Mucosa of rectum (tissue), 2 donors: ENCODE measurements at regions not wholly inside any gene's neighbourhood (a gene's known extent, or its start where the extent isn't known, plus 50 kb on each side); places are given as distances from the start of the nearest gene placed in this dataset.
"Not testable (repeated sequence)": the region's sequence is repeated elsewhere in the genome, so short reads cannot be mapped to it uniquely, and the experiment has no call there.

ENCODE experiments used
- H3K27ac ChIP-seq, 2 donors: one replicate each; pipeline ENCODE4 v1.7.0; 2013; ENCODE audit warnings: inconsistent platforms in 2 of 2, low read depth in 2 of 2, low read length in 2 of 2
- H3K27me3 ChIP-seq, 2 donors: one replicate each; pipeline ENCODE4 v1.7.0; 2013; ENCODE audit warnings: low read length in 2 of 2; ENCODE audit not compliant: control insufficient read depth in 2 of 2, insufficient read depth in 2 of 2
- H3K36me3 ChIP-seq, 2 donors: one replicate each; pipeline ENCODE4 v1.7.0; 2013; ENCODE audit warnings: low read length in 2 of 2; ENCODE audit not compliant: control insufficient read depth in 2 of 2, insufficient read depth in 2 of 2
- H3K4me1 ChIP-seq, 2 donors: one replicate each; pipeline ENCODE4 v1.7.0; 2013; ENCODE audit warnings: low read length in 2 of 2, mild to moderate bottlenecking in 1 of 2; ENCODE audit not compliant: control insufficient read depth in 2 of 2, insufficient read depth in 2 of 2
- H3K4me3 ChIP-seq, 2 donors: one replicate each; pipeline ENCODE4 v1.7.0; 2013; ENCODE audit warnings: low read length in 2 of 2
- H3K9ac ChIP-seq, 2 donors: one replicate each; pipeline ENCODE4 v1.7.0; 2013; ENCODE audit warnings: low read length in 2 of 2, low read depth in 1 of 2, mild to moderate bottlenecking in 1 of 2
- H3K9me3 ChIP-seq, 2 donors: one replicate each; pipeline ENCODE4 v1.7.0; 2013; ENCODE audit warnings: low read length in 2 of 2; ENCODE audit not compliant: control insufficient read depth in 2 of 2
- donor health status: healthy.
- donor health status: Normal muscosa, but diverticular disease.

DNA sequence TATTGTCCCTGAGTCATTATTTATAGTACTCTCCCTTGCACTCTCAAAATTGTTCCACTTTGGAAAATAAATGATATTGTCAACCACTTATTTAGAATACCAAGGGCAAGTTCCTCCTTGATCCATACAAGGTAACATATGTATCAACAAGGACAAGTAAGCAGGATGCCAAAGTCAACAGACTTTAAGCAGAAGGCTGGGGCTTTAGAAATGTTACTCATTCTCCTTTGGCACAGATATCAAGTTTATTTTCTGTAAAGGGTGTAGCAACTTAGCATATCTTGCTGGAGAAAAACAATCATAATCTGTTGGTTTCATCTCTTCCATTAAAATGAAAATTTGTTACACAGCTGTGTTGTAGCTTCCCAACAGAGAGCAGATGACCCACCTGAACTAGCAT lies 248.7 kb upstream of the SLC30A5 start:
- H3K4me3 ChIP-seq = no peak overlapping the region
- no peaks in the 10 kb centered on the region for H3K4me1 ChIP-seq
- no peaks in the 10 kb centered on the region for H3K27me3 ChIP-seq
- no peak overlapping the region for H3K9ac ChIP-seq
- no peaks in the 10 kb centered on the region for H3K36me3 ChIP-seq
- no peaks in the 10 kb centered on the region for H3K9me3 ChIP-seq
- H3K27ac ChIP-seq = no peak overlapping the region

GRCh38 chr5:68846828-68847227 lies 247.0 kb upstream of the SLC30A5 start:
- Histone ChIP-seq H3K27ac (no peak overlapping the region), H3K36me3 (no peaks in the 10 kb centered on the region), H3K4me3 (no peak overlapping the region), H3K9ac (no peak overlapping the region), H3K4me1 (no peaks in the 10 kb centered on the region), H3K9me3 (no peaks in the 10 kb centered on the region), H3K27me3 (no peaks in the 10 kb centered on the region)

DNA sequence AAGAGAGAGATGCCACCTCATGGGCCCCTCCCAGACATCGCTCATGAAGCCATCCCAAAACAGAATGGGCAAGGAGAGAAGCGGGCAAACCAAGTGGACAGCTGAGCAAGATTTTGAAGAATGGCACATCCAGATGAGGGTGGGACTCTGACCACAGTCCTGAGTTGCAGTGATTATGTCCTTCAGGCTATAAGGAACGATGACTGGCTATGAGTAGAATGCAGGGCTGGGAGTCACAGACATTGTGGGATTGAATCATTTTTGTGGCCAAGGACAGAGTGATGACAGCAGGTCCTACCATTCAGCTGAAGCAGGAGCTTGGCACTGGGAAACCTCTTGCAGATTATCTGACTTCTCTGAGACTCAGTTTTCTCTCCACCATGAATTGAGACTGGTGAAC lies 245.7 kb upstream of the SLC30A5 start:
- Histone ChIP-seq H3K9ac (no peak overlapping the region), H3K27me3 (no peaks in the 10 kb centered on the region), H3K4me3 (no peak overlapping the region), H3K4me1 (no peaks in the 10 kb centered on the region), H3K9me3 (no peaks in the 10 kb centered on the region), H3K27ac (no peak overlapping the region), H3K36me3 (no peaks in the 10 kb centered on the region)

GRCh38 chr5:68849103-68849502 lies 244.7 kb upstream of the SLC30A5 start:
- Histone ChIP-seq H3K4me1 (no peaks in the 10 kb centered on the region), H3K9ac (no peak overlapping the region), H3K27ac (no peak overlapping the region), H3K4me3 (no peak overlapping the region), H3K27me3 (no peaks in the 10 kb centered on the region), H3K9me3 (no peaks in the 10 kb centered on the region), H3K36me3 (no peaks in the 10 kb centered on the region)

DNA sequence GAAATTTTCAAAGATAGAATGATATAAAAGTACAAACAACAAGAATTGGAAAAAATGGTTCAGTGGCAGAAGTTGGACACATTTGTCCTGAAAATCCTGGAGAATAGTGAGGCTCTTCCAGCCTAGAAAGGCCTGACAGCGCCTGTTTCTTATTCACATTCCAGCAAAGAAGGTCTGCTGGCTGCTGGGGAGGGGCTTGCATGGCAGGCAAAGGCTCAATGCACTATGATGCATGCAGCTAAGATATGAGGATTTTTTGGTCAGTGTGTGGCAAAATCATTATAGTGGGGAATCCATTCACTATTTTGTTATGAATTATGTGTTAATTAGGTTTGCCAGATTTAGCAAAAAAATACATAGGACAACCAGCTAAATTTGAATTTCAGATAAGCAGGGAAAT lies 243.9 kb upstream of the SLC30A5 start:
- Histone ChIP-seq H3K9ac (no peak overlapping the region), H3K27me3 (no peaks in the 10 kb centered on the region), H3K27ac (no peak overlapping the region), H3K4me3 (no peak overlapping the region), H3K9me3 (no peaks in the 10 kb centered on the region), H3K4me1 (no peaks in the 10 kb centered on the region), H3K36me3 (no peaks in the 10 kb centered on the region)

DNA sequence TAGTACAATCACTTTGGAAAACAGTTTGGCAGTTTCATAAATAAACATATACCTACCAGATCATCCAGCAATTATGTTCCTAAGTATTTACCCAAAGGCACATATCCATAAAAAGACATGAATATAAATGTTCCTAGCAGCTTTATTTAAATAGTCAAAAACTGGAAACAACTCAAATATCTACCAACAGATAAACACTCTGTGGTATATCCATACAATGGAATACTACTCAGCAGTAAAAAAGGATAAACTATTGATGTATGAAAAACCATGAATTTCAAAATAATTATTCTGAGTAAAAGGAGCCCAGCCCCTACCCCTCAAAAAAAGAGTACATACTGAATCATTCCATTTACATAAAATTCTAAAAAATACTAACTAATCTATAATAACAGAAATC lies 232.7 kb upstream of the SLC30A5 start:
- Histone ChIP-seq H3K27me3 (no peaks in the 10 kb centered on the region), H3K27ac (no peak overlapping the region), H3K9me3 (no peaks in the 10 kb centered on the region), H3K36me3 (no peaks in the 10 kb centered on the region), H3K4me3 (no peak overlapping the region), H3K9ac (no peak overlapping the region), H3K4me1 (no peaks in the 10 kb centered on the region)

- no peaks in the 10 kb centered on the region for H3K9me3 ChIP-seq
- H3K27ac ChIP-seq = no peak overlapping the region
- H3K9ac ChIP-seq = no peak overlapping the region
- no peak overlapping the region for H3K4me3 ChIP-seq
- H3K27me3 ChIP-seq = no peaks in the 10 kb centered on the region
- H3K36me3 ChIP-seq = no peaks in the 10 kb centered on the region
- H3K4me1 ChIP-seq = no peaks in the 10 kb centered on the region
Measured at GRCh38 chr5:68862560-68862959, 231.3 kb upstream of the SLC30A5 start.

- not testable (repeated sequence) for H3K9ac ChIP-seq, H3K27ac ChIP-seq, H3K9me3 ChIP-seq, H3K4me3 ChIP-seq, H3K36me3 ChIP-seq, H3K27me3 ChIP-seq, H3K4me1 ChIP-seq
Measured at GRCh38 chr5:68865192-68865591, 228.6 kb upstream of the SLC30A5 start.

DNA sequence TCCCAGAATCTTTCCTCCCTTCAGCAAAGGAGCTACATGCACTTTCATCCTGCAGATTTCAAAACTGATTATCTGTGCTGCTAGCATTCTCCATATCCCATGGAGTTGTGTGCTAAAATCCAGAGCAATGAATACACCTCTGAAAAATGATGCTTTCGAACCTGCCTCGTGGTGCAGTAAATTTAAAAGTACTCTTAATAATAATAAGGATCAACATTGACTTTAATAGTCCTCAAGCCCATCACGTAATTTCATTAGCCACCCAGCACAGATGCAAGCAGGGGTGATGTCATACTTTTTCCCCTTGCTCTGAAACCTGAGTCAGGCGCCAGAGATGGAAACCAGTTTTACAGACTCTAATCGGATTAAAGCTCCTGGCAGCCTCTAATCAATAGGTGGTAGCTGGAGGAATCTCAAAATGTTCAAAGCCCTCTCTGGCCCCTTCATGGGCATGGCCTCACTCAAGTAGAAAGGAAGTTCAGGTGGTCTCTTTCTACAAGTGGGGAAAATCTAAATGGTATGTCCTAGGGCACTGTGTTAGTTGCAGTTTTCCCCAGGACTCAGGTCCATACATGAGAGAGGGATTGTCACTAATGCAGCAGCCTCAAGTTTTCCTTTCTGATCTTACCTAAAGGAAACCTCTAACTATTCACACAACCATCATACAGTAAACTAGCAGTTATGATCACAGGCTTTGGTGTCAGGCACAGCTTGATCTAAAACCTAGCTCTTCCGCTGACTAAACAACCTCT lies 221.6 kb upstream of the SLC30A5 start:
- no peaks in the 10 kb centered on the region for H3K4me1 ChIP-seq
- no peaks in the 10 kb centered on the region for H3K36me3 ChIP-seq
- no peaks in the 10 kb centered on the region for H3K27me3 ChIP-seq
- no peaks in the 10 kb centered on the region for H3K9me3 ChIP-seq
- no peak overlapping the region for H3K4me3 ChIP-seq
- no peak overlapping the region for H3K9ac ChIP-seq
- no peak overlapping the region for H3K27ac ChIP-seq

DNA sequence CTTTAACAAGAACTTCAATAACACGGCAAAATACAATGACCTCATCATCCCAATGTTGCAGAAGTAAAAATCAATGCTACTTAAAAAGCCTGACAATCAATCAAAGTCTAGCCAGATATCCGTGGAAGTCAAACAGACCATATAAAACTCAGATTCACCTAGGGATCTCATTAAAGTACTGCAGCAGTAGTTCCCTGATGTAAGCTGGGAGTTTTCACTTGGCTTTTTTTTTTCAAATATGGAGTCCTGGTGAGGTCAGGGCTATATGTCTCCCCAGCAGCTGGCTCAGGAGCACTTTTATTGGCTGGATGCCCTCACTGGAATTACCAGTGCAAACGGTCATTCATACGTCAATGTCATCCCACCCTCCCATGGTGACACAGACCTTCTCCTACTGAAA lies 220.6 kb upstream of the SLC30A5 start:
- Histone ChIP-seq H3K9ac (no peak overlapping the region), H3K36me3 (no peaks in the 10 kb centered on the region), H3K27ac (no peak overlapping the region), H3K9me3 (no peaks in the 10 kb centered on the region), H3K4me3 (no peak overlapping the region), H3K27me3 (no peaks in the 10 kb centered on the region), H3K4me1 (no peaks in the 10 kb centered on the region)

GRCh38 chr5:68875351-68875750 lies 218.5 kb upstream of the SLC30A5 start:
- no peaks in the 10 kb centered on the region for H3K9me3 ChIP-seq
- H3K9ac ChIP-seq = no peak overlapping the region

More at GRCh38 chr5:68875351-68875750, 218.5 kb upstream of the SLC30A5 start:
- Histone ChIP-seq H3K4me1 (no peaks in the 10 kb centered on the region), H3K4me3 (no peak overlapping the region), H3K27ac (no peak overlapping the region), H3K27me3 (no peaks in the 10 kb centered on the region), H3K36me3 (no peaks in the 10 kb centered on the region)
